WTC11 (cell line): ENCODE measurements at regions not wholly inside any gene's neighbourhood (a gene's known extent, or its start where the extent isn't known, plus 50 kb on each side); places are given as distances from the start of the nearest gene placed in this dataset.

Experiments
- HMGA2 ChIP-seq: fragments of 250-450 bp; sonication (Bioruptor Pico); IDR thresholded peaks from 2 replicates; pipeline ENCODE4 v1.4.0; 2021; ENCODE audit warnings: mild to moderate bottlenecking, moderate library complexity
- IRF2 ChIP-seq: sonication (generic); formaldehyde crosslinking; IDR thresholded peaks from 2 replicates; pipeline ENCODE4 v1.8.0; 2022; ENCODE audit warnings: low read depth, missing genetic modification reagents, borderline replicate concordance
- NFYB ChIP-seq: sonication (generic); formaldehyde crosslinking; conservative IDR thresholded peaks from 2 replicates; pipeline ENCODE4 v1.8.0; 2022; ENCODE audit warnings: low read depth, missing genetic modification reagents
- SMAD4 ChIP-seq: sonication (generic); formaldehyde crosslinking; IDR thresholded peaks from 2 replicates; pipeline ENCODE4 v1.8.0; 2022; ENCODE audit warnings: mild to moderate bottlenecking, missing genetic modification reagents
- SP1 ChIP-seq: sonication (generic); formaldehyde crosslinking; conservative IDR thresholded peaks from 2 replicates; pipeline ENCODE4 v1.8.1; 2022; ENCODE audit warnings: missing genetic modification reagents
- ZNF232 ChIP-seq: sonication (generic); formaldehyde crosslinking; IDR thresholded peaks from 2 replicates; pipeline ENCODE4 v1.8.0; 2022; ENCODE audit warnings: mild to moderate bottlenecking, missing genetic modification reagents
- ZNF263 ChIP-seq: sonication (generic); formaldehyde crosslinking; IDR thresholded peaks from 2 replicates; pipeline ENCODE4 v1.8.1; 2022; ENCODE audit warnings: low read depth, mild to moderate bottlenecking, moderate library complexity, missing genetic modification reagents
- TF ChIP-seq, protein P1 (sequence below): fragments of 200-600 bp; IDR thresholded peaks from 2 replicates; pipeline ENCODE4 v1.8.0; 2022; ENCODE audit warnings: antibody characterized with exemption
- TF ChIP-seq, protein P2 (sequence below): fragments of 250-450 bp; sonication (Bioruptor Pico); IDR thresholded peaks from 2 replicates; pipeline ENCODE4 v1.9.0; 2021; ENCODE audit warnings: mild to moderate bottlenecking, borderline replicate concordance
- TF ChIP-seq, protein P3 (sequence below): sonication (generic); formaldehyde crosslinking; IDR thresholded peaks from 2 replicates; pipeline ENCODE4 v1.8.1; 2022; ENCODE audit warnings: low read depth, mild to moderate bottlenecking, moderate library complexity, missing genetic modification reagents, borderline replicate concordance
- TF ChIP-seq, protein P4 (sequence below): sonication (generic); formaldehyde crosslinking; IDR thresholded peaks from 2 replicates; pipeline ENCODE4 v1.8.0; 2023; ENCODE audit warnings: missing genetic modification reagents, mild to moderate bottlenecking, borderline replicate concordance
- TF ChIP-seq, protein P5 (sequence below): sonication (generic); formaldehyde crosslinking; IDR thresholded peaks from 2 replicates; pipeline ENCODE4 v1.8.1; 2023; ENCODE audit warnings: mild to moderate bottlenecking, missing genetic modification reagents, moderate library complexity
- TF ChIP-seq, protein P6 (sequence below): sonication (generic); formaldehyde crosslinking; IDR thresholded peaks from 2 replicates; pipeline ENCODE4 v1.8.1; 2023; ENCODE audit warnings: mild to moderate bottlenecking, missing genetic modification reagents

DNA sequence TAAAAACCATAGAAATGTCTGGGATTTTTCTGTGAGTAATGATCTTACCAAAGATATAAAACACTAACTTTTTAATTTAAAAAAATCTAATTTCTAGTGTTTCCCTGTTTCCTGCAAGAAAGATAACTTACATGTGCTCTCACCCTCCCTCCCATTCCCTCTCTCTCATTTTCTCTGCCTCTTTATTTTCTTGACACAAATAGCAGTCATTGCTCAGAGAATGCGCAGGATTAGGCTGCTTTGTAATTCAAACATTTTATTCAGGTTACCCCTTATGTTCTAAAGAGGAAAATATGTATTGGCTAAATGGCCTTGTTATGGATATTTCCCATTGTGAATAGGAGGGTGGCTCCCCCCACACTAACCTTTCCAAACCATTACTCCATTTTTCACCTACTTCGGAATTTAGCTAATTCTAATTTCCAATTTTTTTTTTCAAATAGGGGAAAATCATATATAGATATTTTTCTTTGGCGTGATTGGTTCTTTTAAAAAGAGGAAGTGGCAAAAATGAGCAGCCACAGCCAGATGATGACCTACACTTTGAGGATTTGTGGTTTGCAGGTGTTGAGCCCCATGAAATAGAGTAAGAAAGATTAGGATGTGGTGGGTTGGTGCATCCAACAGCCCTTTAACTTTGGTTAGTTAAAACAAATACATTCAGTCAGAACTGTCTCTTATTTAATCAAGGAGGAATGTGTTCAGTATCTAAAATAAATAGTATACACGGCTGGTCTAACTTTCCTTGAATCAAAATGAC, 554.4 kb downstream of the IGSF11 start:
- TF ChIP-seq, protein P1, sequence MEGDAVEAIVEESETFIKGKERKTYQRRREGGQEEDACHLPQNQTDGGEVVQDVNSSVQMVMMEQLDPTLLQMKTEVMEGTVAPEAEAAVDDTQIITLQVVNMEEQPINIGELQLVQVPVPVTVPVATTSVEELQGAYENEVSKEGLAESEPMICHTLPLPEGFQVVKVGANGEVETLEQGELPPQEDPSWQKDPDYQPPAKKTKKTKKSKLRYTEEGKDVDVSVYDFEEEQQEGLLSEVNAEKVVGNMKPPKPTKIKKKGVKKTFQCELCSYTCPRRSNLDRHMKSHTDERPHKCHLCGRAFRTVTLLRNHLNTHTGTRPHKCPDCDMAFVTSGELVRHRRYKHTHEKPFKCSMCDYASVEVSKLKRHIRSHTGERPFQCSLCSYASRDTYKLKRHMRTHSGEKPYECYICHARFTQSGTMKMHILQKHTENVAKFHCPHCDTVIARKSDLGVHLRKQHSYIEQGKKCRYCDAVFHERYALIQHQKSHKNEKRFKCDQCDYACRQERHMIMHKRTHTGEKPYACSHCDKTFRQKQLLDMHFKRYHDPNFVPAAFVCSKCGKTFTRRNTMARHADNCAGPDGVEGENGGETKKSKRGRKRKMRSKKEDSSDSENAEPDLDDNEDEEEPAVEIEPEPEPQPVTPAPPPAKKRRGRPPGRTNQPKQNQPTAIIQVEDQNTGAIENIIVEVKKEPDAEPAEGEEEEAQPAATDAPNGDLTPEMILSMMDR = no peak
- TF ChIP-seq, protein P2, sequence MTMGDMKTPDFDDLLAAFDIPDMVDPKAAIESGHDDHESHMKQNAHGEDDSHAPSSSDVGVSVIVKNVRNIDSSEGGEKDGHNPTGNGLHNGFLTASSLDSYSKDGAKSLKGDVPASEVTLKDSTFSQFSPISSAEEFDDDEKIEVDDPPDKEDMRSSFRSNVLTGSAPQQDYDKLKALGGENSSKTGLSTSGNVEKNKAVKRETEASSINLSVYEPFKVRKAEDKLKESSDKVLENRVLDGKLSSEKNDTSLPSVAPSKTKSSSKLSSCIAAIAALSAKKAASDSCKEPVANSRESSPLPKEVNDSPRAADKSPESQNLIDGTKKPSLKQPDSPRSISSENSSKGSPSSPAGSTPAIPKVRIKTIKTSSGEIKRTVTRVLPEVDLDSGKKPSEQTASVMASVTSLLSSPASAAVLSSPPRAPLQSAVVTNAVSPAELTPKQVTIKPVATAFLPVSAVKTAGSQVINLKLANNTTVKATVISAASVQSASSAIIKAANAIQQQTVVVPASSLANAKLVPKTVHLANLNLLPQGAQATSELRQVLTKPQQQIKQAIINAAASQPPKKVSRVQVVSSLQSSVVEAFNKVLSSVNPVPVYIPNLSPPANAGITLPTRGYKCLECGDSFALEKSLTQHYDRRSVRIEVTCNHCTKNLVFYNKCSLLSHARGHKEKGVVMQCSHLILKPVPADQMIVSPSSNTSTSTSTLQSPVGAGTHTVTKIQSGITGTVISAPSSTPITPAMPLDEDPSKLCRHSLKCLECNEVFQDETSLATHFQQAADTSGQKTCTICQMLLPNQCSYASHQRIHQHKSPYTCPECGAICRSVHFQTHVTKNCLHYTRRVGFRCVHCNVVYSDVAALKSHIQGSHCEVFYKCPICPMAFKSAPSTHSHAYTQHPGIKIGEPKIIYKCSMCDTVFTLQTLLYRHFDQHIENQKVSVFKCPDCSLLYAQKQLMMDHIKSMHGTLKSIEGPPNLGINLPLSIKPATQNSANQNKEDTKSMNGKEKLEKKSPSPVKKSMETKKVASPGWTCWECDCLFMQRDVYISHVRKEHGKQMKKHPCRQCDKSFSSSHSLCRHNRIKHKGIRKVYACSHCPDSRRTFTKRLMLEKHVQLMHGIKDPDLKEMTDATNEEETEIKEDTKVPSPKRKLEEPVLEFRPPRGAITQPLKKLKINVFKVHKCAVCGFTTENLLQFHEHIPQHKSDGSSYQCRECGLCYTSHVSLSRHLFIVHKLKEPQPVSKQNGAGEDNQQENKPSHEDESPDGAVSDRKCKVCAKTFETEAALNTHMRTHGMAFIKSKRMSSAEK = no peak
- TF ChIP-seq NFYB (CRISPR knock-in tag) (no peak), ZNF232 (CRISPR knock-in tag) (no peak), HMGA2 (CRISPR knock-in tag) (no peak), IRF2 (no peak), SP1 (CRISPR knock-in tag) (no peak), SMAD4 (CRISPR knock-in tag) (no peak), ZNF263 (CRISPR knock-in tag) (no peak)
- TF ChIP-seq, protein P3, sequence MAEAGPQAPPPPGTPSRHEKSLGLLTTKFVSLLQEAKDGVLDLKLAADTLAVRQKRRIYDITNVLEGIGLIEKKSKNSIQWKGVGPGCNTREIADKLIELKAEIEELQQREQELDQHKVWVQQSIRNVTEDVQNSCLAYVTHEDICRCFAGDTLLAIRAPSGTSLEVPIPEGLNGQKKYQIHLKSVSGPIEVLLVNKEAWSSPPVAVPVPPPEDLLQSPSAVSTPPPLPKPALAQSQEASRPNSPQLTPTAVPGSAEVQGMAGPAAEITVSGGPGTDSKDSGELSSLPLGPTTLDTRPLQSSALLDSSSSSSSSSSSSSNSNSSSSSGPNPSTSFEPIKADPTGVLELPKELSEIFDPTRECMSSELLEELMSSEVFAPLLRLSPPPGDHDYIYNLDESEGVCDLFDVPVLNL (CRISPR knock-in tag) = no peak
- TF ChIP-seq, protein P4, sequence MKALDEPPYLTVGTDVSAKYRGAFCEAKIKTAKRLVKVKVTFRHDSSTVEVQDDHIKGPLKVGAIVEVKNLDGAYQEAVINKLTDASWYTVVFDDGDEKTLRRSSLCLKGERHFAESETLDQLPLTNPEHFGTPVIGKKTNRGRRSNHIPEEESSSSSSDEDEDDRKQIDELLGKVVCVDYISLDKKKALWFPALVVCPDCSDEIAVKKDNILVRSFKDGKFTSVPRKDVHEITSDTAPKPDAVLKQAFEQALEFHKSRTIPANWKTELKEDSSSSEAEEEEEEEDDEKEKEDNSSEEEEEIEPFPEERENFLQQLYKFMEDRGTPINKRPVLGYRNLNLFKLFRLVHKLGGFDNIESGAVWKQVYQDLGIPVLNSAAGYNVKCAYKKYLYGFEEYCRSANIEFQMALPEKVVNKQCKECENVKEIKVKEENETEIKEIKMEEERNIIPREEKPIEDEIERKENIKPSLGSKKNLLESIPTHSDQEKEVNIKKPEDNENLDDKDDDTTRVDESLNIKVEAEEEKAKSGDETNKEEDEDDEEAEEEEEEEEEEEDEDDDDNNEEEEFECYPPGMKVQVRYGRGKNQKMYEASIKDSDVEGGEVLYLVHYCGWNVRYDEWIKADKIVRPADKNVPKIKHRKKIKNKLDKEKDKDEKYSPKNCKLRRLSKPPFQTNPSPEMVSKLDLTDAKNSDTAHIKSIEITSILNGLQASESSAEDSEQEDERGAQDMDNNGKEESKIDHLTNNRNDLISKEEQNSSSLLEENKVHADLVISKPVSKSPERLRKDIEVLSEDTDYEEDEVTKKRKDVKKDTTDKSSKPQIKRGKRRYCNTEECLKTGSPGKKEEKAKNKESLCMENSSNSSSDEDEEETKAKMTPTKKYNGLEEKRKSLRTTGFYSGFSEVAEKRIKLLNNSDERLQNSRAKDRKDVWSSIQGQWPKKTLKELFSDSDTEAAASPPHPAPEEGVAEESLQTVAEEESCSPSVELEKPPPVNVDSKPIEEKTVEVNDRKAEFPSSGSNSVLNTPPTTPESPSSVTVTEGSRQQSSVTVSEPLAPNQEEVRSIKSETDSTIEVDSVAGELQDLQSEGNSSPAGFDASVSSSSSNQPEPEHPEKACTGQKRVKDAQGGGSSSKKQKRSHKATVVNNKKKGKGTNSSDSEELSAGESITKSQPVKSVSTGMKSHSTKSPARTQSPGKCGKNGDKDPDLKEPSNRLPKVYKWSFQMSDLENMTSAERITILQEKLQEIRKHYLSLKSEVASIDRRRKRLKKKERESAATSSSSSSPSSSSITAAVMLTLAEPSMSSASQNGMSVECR (CRISPR knock-in tag) = no peak
- TF ChIP-seq, protein P5, sequence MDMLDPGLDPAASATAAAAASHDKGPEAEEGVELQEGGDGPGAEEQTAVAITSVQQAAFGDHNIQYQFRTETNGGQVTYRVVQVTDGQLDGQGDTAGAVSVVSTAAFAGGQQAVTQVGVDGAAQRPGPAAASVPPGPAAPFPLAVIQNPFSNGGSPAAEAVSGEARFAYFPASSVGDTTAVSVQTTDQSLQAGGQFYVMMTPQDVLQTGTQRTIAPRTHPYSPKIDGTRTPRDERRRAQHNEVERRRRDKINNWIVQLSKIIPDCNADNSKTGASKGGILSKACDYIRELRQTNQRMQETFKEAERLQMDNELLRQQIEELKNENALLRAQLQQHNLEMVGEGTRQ (CRISPR knock-in tag) = no peak
- TF ChIP-seq, protein P6, sequence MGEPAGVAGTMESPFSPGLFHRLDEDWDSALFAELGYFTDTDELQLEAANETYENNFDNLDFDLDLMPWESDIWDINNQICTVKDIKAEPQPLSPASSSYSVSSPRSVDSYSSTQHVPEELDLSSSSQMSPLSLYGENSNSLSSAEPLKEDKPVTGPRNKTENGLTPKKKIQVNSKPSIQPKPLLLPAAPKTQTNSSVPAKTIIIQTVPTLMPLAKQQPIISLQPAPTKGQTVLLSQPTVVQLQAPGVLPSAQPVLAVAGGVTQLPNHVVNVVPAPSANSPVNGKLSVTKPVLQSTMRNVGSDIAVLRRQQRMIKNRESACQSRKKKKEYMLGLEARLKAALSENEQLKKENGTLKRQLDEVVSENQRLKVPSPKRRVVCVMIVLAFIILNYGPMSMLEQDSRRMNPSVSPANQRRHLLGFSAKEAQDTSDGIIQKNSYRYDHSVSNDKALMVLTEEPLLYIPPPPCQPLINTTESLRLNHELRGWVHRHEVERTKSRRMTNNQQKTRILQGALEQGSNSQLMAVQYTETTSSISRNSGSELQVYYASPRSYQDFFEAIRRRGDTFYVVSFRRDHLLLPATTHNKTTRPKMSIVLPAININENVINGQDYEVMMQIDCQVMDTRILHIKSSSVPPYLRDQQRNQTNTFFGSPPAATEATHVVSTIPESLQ (CRISPR knock-in tag) = no peak
